GM12878 (cell line): ENCODE measurements at regions not wholly inside any gene's neighbourhood (a gene's known extent, or its start where the extent isn't known, plus 50 kb on each side); places are given as distances from the start of the nearest gene placed in this dataset.

Experiments used
- ATAC-seq: fragments of 200-7000 bp; cut with Tn5 transposase; 3 replicates; pipeline ENCODE4 v1.9.1; 2020; ENCODE audit warnings: mild to moderate bottlenecking, moderate library complexity
- BruUV-seq: library from RNA; stranded (reverse); fragments of 400-500 nt; replicated peaks from 2 replicates; lab custom pipeline; 2021; lab: Mats Ljungman, UMichigan
- CTCF ChIA-PET: fragments of 300-600 bp; sonication (Branson Sonifier 250); formaldehyde crosslinking; extraction: SDS; loops from one replicate; lab custom pipeline; 2021; ENCODE audit warnings: inconsistent platforms; lab: Yijun Ruan, JAX
- POLR2A ChIA-PET: fragments of 350-600 bp; formaldehyde crosslinking; extraction: SDS; loops from one replicate; lab custom pipeline; 2021; ENCODE audit warnings: inconsistent platforms; lab: Charles Lee
- RAD21 ChIA-PET: fragments of 300-600 bp; sonication (Branson Sonifier 250); formaldehyde crosslinking; loops from one replicate; lab custom pipeline; 2023; ENCODE audit warnings: antibody characterized with exemption; ENCODE audit not compliant: unreplicated experiment; lab: Charles Lee
- SMC1A ChIA-PET: fragments of 300-600 bp; sonication (Branson Sonifier 250); formaldehyde crosslinking; loops from one replicate; lab custom pipeline; 2023; ENCODE audit not compliant: unreplicated experiment, uncharacterized antibody; lab: Charles Lee
- DNase-seq: peaks from one replicate; pipeline ENCODE4 v3.0.0-alpha.2; 2011; ENCODE audit warnings: low read depth, low spot score
- FAIRE-seq: peaks from 3 replicates; lab custom pipeline; 2011; peaks lifted over from hg19 to GRCh38; lab: Jason Lieb, UNC
- H2AFZ ChIP-seq: 2 replicates; pipeline ENCODE4 v1.6.0; 2011; ENCODE audit warnings: low read depth, low read length, control low read depth; ENCODE audit not compliant: control insufficient read depth
- H3K27ac ChIP-seq: 2 replicates; pipeline ENCODE4 v1.5.1; 2011; ENCODE audit warnings: control low read depth; ENCODE audit not compliant: control insufficient read depth, insufficient read depth
- H3K27me3 ChIP-seq, 2 experiments: replicated peaks in 1 of 2; 2 replicates each; pipeline versions ENCODE4 v1.6.0 to v1.6.1; 2011; ENCODE audit warnings: low read length in 1 of 2; ENCODE audit not compliant: control insufficient read depth in 2 of 2, insufficient read depth in 2 of 2
- H3K36me3 ChIP-seq, 2 experiments: 2 replicates each; pipeline ENCODE4 v1.5.1; 2011; ENCODE audit warnings: low read length in 1 of 2; ENCODE audit not compliant: control insufficient read depth in 2 of 2, insufficient read depth in 2 of 2
- H3K4me1 ChIP-seq: 2 replicates; pipeline ENCODE4 v1.6.1; 2011; ENCODE audit warnings: mild to moderate bottlenecking, low read length, moderate library complexity, mixed read lengths; ENCODE audit not compliant: control insufficient read depth, insufficient read depth
- H3K4me2 ChIP-seq: 2 replicates; pipeline ENCODE4 v1.6.0; 2011; ENCODE audit warnings: control low read depth; ENCODE audit not compliant: control insufficient read depth, insufficient read depth
- H3K4me3 ChIP-seq: fragments of 200-600 bp; sonication (generic); 2 replicates; pipeline ENCODE4 v1.5.1; 2016
- H3K79me2 ChIP-seq: 2 replicates; pipeline ENCODE4 v1.6.0; 2011; ENCODE audit warnings: low read length; ENCODE audit not compliant: control insufficient read depth, insufficient read depth
- H3K9ac ChIP-seq: 2 replicates; pipeline ENCODE4 v1.8.0; 2011; ENCODE audit warnings: low read length, control low read depth, mixed read lengths; ENCODE audit not compliant: control insufficient read depth, insufficient read depth
- H3K9me3 ChIP-seq: replicated peaks from 3 replicates; pipeline ENCODE4 v1.5.1; 2011; ENCODE audit warnings: mild to moderate bottlenecking, low read length; ENCODE audit not compliant: control insufficient read depth, insufficient read depth
- H4K20me1 ChIP-seq: 2 replicates; pipeline ENCODE4 v1.6.0; 2011; ENCODE audit not compliant: control insufficient read depth, insufficient read depth
- BHLHE40 ChIP-seq, 2 experiments: fragments of 450-650 bp in 1 of 2; IDR thresholded peaks; 2 replicates each; pipeline ENCODE4 v1.6.1; 2011 to 2017; ENCODE audit warnings: low read depth in 2 of 2, borderline replicate concordance in 1 of 2, improper control_type of control experiment in 1 of 2, low read length in 1 of 2, mild to moderate bottlenecking in 1 of 2
- CHD2 ChIP-seq: IDR thresholded peaks from 2 replicates; pipeline ENCODE4 v1.6.1; 2011; ENCODE audit warnings: low read depth, low read length, improper control_type of control experiment, borderline replicate concordance
- EGR1 ChIP-seq, 2 experiments: IDR thresholded peaks; 1 replicate in 1 of 2; 2 replicates in 1 of 2; pipeline ENCODE4 v1.6.1; 2011 to 2012; ENCODE audit warnings: low read depth in 2 of 2, low read length in 2 of 2, borderline replicate concordance in 1 of 2, mild to moderate bottlenecking in 1 of 2, moderate library complexity in 1 of 2
- KLF5 ChIP-seq: fragments of 450-650 bp; IDR thresholded peaks from 2 replicates; pipeline ENCODE4 v1.6.1; 2014; ENCODE audit warnings: mild to moderate bottlenecking; ENCODE audit not compliant: partially characterized antibody
- NBN ChIP-seq: fragments of 450-650 bp; IDR thresholded peaks from 2 replicates; pipeline ENCODE4 v1.6.1; 2016
- NR2C2 ChIP-seq: IDR thresholded peaks from 2 replicates; pipeline ENCODE4 v1.6.1; 2011; ENCODE audit warnings: borderline replicate concordance, low read depth; ENCODE audit not compliant: control insufficient read depth, insufficient read length
- NR2F1 ChIP-seq: fragments of 450-650 bp; conservative IDR thresholded peaks from 2 replicates; pipeline ENCODE4 v1.6.1; 2017; ENCODE audit warnings: mild to moderate bottlenecking
- PAX5 ChIP-seq: IDR thresholded peaks from 2 replicates; pipeline ENCODE4 v1.6.1; 2011; ENCODE audit warnings: low read depth, low read length, borderline replicate concordance
- RB1 ChIP-seq: fragments of 450-650 bp; formaldehyde crosslinking; IDR thresholded peaks from 2 replicates; pipeline ENCODE4 v1.6.1; 2017; ENCODE audit warnings: mild to moderate bottlenecking, borderline replicate concordance
- RUNX3 ChIP-seq: IDR thresholded peaks from 2 replicates; pipeline ENCODE4 v1.6.1; 2012; ENCODE audit warnings: low read length, inconsistent platforms
- SREBF1 ChIP-seq: IDR thresholded peaks from 2 replicates; pipeline ENCODE4 v1.6.1; 2012; ENCODE audit warnings: mild to moderate bottlenecking, low read length
- YBX1 ChIP-seq: fragments of 450-650 bp; IDR thresholded peaks from 2 replicates; pipeline ENCODE4 v1.6.1; 2016; ENCODE audit warnings: antibody characterized with exemption
- ZNF274 ChIP-seq: IDR thresholded peaks from one replicate; pipeline ENCODE4 v1.8.0; 2011; ENCODE audit not compliant: insufficient read length, insufficient read depth
- ZZZ3 ChIP-seq: IDR thresholded peaks from 2 replicates; pipeline ENCODE4 v1.6.1; 2011; ENCODE audit warnings: low read depth; ENCODE audit not compliant: control insufficient read depth, insufficient read length
- WGBS: methylation state at CpG from one replicate; pipeline ENCODE4 v1.1.6; 2016; ENCODE audit warnings: low lambda C conversion rate; ENCODE audit not compliant: insufficient replicate concordance, insufficient coverage; ENCODE audit errors: missing lambda C conversion rate; 5-methylcytosine and 5-hydroxymethylcytosine counted together
- in situ Hi-C: fragments of 300-500 bp; cut with MboI; formaldehyde crosslinking; loops from 9 replicates; pipeline ENCODE4 v1.14.3; 2018; ENCODE audit warnings: mixed read lengths
- intact Hi-C: fragments of 100-400 bp; cut with micrococcal nuclease; formaldehyde crosslinking; loops from one replicate; pipeline ENCODE4 v1.14.2; 2022; ENCODE audit not compliant: unreplicated experiment
- TF ChIP-seq, protein P1 (sequence below): fragments of 450-650 bp; IDR thresholded peaks from 2 replicates; pipeline ENCODE4 v1.6.1; 2016; ENCODE audit warnings: mild to moderate bottlenecking
- TF ChIP-seq, protein P2 (sequence below): fragments of 450-650 bp; IDR thresholded peaks from 2 replicates; pipeline ENCODE4 v1.6.1; 2016; ENCODE audit warnings: mild to moderate bottlenecking
- TF ChIP-seq, protein P3 (sequence below): fragments of 450-650 bp; IDR thresholded peaks from 2 replicates; pipeline ENCODE4 v1.6.1; 2017; ENCODE audit warnings: borderline replicate concordance

DNA sequence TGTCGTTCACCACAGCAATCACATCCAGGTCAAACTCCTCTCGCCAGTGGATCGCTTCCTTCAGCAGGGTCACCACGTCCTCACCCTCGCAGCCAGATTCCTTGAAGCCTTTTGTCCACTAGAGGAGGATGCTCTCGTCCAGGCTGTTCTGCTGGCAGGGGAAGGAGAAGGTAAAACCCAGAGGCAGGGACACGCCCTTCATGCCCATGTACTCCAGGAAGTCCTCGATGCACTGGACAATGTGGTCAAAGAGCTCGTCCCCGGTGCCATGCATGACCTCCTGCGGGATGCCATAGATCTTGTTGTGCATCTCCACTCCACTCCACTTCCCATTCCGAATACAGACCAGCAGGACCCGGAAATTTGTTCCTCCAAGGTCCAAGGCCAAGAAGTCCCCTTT lies 152.4 kb downstream of the TENT5D start (continued):
- TF ChIP-seq, protein P1, sequence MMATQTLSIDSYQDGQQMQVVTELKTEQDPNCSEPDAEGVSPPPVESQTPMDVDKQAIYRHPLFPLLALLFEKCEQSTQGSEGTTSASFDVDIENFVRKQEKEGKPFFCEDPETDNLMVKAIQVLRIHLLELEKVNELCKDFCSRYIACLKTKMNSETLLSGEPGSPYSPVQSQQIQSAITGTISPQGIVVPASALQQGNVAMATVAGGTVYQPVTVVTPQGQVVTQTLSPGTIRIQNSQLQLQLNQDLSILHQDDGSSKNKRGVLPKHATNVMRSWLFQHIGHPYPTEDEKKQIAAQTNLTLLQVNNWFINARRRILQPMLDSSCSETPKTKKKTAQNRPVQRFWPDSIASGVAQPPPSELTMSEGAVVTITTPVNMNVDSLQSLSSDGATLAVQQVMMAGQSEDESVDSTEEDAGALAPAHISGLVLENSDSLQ: no peak
- TF ChIP-seq PAX5: no peak
- TF ChIP-seq YBX1: no peak
- TF ChIP-seq RB1: no peak
- no peak for TF ChIP-seq ZZZ3
- TF ChIP-seq ZNF274: no peak
- no peak for TF ChIP-seq SREBF1
- no peak for TF ChIP-seq KLF5
- no peak for TF ChIP-seq NR2F1
- TF ChIP-seq, protein P2, sequence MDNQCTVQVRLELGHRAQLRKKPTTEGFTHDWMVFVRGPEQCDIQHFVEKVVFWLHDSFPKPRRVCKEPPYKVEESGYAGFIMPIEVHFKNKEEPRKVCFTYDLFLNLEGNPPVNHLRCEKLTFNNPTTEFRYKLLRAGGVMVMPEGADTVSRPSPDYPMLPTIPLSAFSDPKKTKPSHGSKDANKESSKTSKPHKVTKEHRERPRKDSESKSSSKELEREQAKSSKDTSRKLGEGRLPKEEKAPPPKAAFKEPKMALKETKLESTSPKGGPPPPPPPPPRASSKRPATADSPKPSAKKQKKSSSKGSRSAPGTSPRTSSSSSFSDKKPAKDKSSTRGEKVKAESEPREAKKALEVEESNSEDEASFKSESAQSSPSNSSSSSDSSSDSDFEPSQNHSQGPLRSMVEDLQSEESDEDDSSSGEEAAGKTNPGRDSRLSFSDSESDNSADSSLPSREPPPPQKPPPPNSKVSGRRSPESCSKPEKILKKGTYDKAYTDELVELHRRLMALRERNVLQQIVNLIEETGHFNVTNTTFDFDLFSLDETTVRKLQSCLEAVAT: no peak
- TF ChIP-seq, all 136 proteins: peak for 0

DNA sequence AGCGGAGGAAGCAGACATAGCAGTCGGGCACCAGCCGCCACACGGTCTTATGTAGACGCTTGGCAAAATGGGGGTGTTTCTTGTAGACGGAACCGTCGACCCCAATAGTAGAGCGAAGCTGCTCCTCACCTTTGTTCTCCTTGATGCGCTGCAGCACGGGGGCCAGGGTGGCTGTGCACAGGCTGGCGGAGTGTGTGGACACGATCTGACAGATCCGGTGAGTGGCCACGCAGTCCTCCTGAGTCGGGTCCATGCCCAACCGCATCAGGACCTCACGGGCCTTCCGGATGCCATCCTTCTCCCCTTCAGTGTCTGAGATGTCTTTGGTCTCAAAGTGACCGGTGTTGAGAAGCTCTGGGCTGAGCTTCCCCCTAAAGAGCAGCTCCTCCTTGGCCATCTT lies 153.0 kb downstream of the TENT5D start:
- Histone ChIP-seq H3K36me3 (no peaks in the 10 kb centered on the region), H3K79me2 (no peaks in the 10 kb centered on the region), H3K4me3 (no peak overlapping the region), H4K20me1 (no peaks in the 10 kb centered on the region), H3K4me1 (no peaks in the 10 kb centered on the region), H2AFZ (no peak overlapping the region), H3K27ac (no peak overlapping the region), H3K4me2 (no peak overlapping the region), H3K27me3 (no peaks in the 10 kb centered on the region), H3K9ac (no peak overlapping the region), H3K9me3 (no peaks in the 10 kb centered on the region)
- WGBS: 67% methylated on average over 19 of the region's 20 CpGs
- ATAC-seq (no peak), DNase-seq (no peak), FAIRE-seq (no peak)
- ChIA-PET POLR2A (no interaction called here), SMC1A (no interaction called here), RAD21 (no interaction called here), CTCF (no interaction called here)
- BruUV-seq: no TSS peak
- in situ Hi-C loops: no loop called here
- TF ChIP-seq NBN (no peak), CHD2 (no peak), NR2C2 (no peak), PAX5 (no peak), EGR1 (IDR thresholded peaks at IDR 0.05; ENCODE audit: borderline replicate concordance in 1 of 2, low read depth in 2 of 2, low read length in 2 of 2) (no peak), RB1 (no peak), RUNX3 (no peak), BHLHE40 (IDR thresholded peaks at IDR 0.05; ENCODE audit: borderline replicate concordance in 1 of 2, low read depth in 2 of 2, low read length in 1 of 2) (no peak)
- TF ChIP-seq, protein P3, sequence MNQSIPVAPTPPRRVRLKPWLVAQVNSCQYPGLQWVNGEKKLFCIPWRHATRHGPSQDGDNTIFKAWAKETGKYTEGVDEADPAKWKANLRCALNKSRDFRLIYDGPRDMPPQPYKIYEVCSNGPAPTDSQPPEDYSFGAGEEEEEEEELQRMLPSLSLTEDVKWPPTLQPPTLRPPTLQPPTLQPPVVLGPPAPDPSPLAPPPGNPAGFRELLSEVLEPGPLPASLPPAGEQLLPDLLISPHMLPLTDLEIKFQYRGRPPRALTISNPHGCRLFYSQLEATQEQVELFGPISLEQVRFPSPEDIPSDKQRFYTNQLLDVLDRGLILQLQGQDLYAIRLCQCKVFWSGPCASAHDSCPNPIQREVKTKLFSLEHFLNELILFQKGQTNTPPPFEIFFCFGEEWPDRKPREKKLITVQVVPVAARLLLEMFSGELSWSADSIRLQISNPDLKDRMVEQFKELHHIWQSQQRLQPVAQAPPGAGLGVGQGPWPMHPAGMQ: no peak
- intact Hi-C loops: no loop called here
